ENCODE measurements at regions not wholly inside any gene's neighbourhood (a gene's known extent, or its start where the extent isn't known, plus 50 kb on each side); places are given as distances from the start of the nearest gene placed in this dataset.

- ATAC-seq (no peak), DNase-seq (ENCODE audit: missing footprints) (no peak)
Measured at GRCh38 chr5:2184563-2185540, 302.1 kb upstream of the IRX4 start.

GRCh38 chr5:2184026-2184366 is 301.3 kb upstream of the IRX4 start:
- intact Hi-C loops (cut with DNase I), result no loop called here
- ATAC-seq (no peak), DNase-seq (ENCODE audit: missing footprints) (no peak)

More at GRCh38 chr5:2184563-2185540, 302.1 kb upstream of the IRX4 start:
- intact Hi-C loops (cut with DNase I), result no loop called here

- DNase-seq (ENCODE audit: missing footprints) (no peak), ATAC-seq (no peak)
- intact Hi-C loops (cut with DNase I), result no loop called here
Measured at GRCh38 chr5:2183154-2184025, 300.7 kb upstream of the IRX4 start.

GRCh38 chr5:2182020-2182419 is 299.3 kb upstream of the IRX4 start:
- no peak for ATAC-seq
- intact Hi-C loops (cut with DNase I), result no loop called here
- DNase-seq (ENCODE audit: missing footprints), result no peak

GRCh38 chr5:2181557-2181956 is 298.8 kb upstream of the IRX4 start:
- no peak for ATAC-seq
- no peak for DNase-seq (ENCODE audit: missing footprints)
- intact Hi-C loops (cut with DNase I), result no loop called here

GRCh38 chr5:2181149-2181548 is 298.4 kb upstream of the IRX4 start:
- ATAC-seq, result no peak

GRCh38 chr5:2180456-2180855 is 297.7 kb upstream of the IRX4 start:
- ATAC-seq (no peak), DNase-seq (ENCODE audit: missing footprints) (no peak)
- intact Hi-C loops (cut with DNase I), result no loop called here

More at GRCh38 chr5:2181149-2181548, 298.4 kb upstream of the IRX4 start:
- no peak for DNase-seq (ENCODE audit: missing footprints)
- intact Hi-C loops (cut with DNase I), result no loop called here

- DNase-seq (ENCODE audit: missing footprints) (no peak), ATAC-seq (no peak)
- intact Hi-C loops (cut with DNase I), result no loop called here
Measured at GRCh38 chr5:2179861-2180260, 297.1 kb upstream of the IRX4 start.

- no peak for ATAC-seq
- intact Hi-C loops (cut with DNase I), result no loop called here
- DNase-seq (ENCODE audit: missing footprints), result no peak
Measured at GRCh38 chr5:2178528-2178927, 295.8 kb upstream of the IRX4 start.

GRCh38 chr5:2178071-2178477 is 295.3 kb upstream of the IRX4 start:
- ATAC-seq, result no peak
- intact Hi-C loops (cut with DNase I), result no loop called here
- no peak for DNase-seq (ENCODE audit: missing footprints)

- intact Hi-C loops (cut with DNase I), result no loop called here
- ATAC-seq (no peak), DNase-seq (ENCODE audit: missing footprints) (no peak)
Measured at GRCh38 chr5:2177244-2177643, 294.5 kb upstream of the IRX4 start.

- intact Hi-C loops (cut with DNase I), result no loop called here
- ATAC-seq (no peak), DNase-seq (ENCODE audit: missing footprints) (no peak)
Measured at GRCh38 chr5:2176581-2176980, 293.9 kb upstream of the IRX4 start.

GRCh38 chr5:2175842-2176404 is 293.2 kb upstream of the IRX4 start:
- ATAC-seq, result no peak
- intact Hi-C loops (cut with DNase I), result no loop called here
- DNase-seq (ENCODE audit: missing footprints), result no peak

GRCh38 chr5:2175041-2175440 is 292.3 kb upstream of the IRX4 start:
- intact Hi-C loops (cut with DNase I), result no loop called here
- no peak for DNase-seq (ENCODE audit: missing footprints)
- ATAC-seq, result no peak

GRCh38 chr5:2174538-2174937 is 291.8 kb upstream of the IRX4 start:
- DNase-seq (ENCODE audit: missing footprints) (no peak), ATAC-seq (no peak)
- intact Hi-C loops (cut with DNase I), result no loop called here

GRCh38 chr5:2173151-2173834 is 290.6 kb upstream of the IRX4 start:
- intact Hi-C loops (cut with DNase I), result no loop called here
- ATAC-seq (no peak), DNase-seq (ENCODE audit: missing footprints) (no peak)

- intact Hi-C loops (cut with DNase I), result no loop called here
- DNase-seq (ENCODE audit: missing footprints), result no peak
- no peak for ATAC-seq
Measured at GRCh38 chr5:2172471-2172870, 289.7 kb upstream of the IRX4 start.

- ATAC-seq, result no peak
- intact Hi-C loops (cut with DNase I), result no loop called here
- DNase-seq (ENCODE audit: missing footprints), result no peak
Measured at GRCh38 chr5:2170761-2171160, 288.0 kb upstream of the IRX4 start.

Measured in Right ventricle myocardium inferior (tissue), 1 donor.